GM12874 (cell line): ENCODE measurements at regions not wholly inside any gene's neighbourhood (a gene's known extent, or its start where the extent isn't known, plus 50 kb on each side); places are given as distances from the start of the nearest gene placed in this dataset.

Source experiments
- CTCF ChIP-seq: IDR thresholded peaks from 2 replicates; pipeline ENCODE4 v1.5.1; 2011; ENCODE audit warnings: low read depth, mild to moderate bottlenecking, control low read depth, low read length, moderate library complexity; ENCODE audit not compliant: insufficient read depth

GRCh38 chr10:88036126-88036525 is 172.7 kb downstream of the PTEN start:
- no peak for TF ChIP-seq CTCF

GRCh38 chr10:88037623-88038022 is 174.2 kb downstream of the PTEN start:
- TF ChIP-seq CTCF = no peak

- TF ChIP-seq CTCF = no peak
Observed at GRCh38 chr10:88038268-88038667, 174.8 kb downstream of the PTEN start.

GRCh38 chr10:88039496-88040200 is 176.2 kb downstream of the PTEN start:
- TF ChIP-seq CTCF = no peak

GRCh38 chr10:88041243-88042159 is 178.1 kb downstream of the PTEN start:
- TF ChIP-seq CTCF = no peak

- TF ChIP-seq CTCF = no peak
Observed at GRCh38 chr10:88042160-88043100, 179.0 kb downstream of the PTEN start.
